HG02763 (cell line): ENCODE measurements at regions not wholly inside any gene's neighbourhood (a gene's known extent, or its start where the extent isn't known, plus 50 kb on each side); places are given as distances from the start of the nearest gene placed in this dataset.

Source experiments
- ATAC-seq: cut with Tn5 transposase; IDR thresholded peaks from one replicate; pipeline ENCODE4 v1.9.1; 2021; ENCODE audit warnings: mild to moderate bottlenecking, moderate library complexity; ENCODE audit not compliant: unreplicated experiment

DNA sequence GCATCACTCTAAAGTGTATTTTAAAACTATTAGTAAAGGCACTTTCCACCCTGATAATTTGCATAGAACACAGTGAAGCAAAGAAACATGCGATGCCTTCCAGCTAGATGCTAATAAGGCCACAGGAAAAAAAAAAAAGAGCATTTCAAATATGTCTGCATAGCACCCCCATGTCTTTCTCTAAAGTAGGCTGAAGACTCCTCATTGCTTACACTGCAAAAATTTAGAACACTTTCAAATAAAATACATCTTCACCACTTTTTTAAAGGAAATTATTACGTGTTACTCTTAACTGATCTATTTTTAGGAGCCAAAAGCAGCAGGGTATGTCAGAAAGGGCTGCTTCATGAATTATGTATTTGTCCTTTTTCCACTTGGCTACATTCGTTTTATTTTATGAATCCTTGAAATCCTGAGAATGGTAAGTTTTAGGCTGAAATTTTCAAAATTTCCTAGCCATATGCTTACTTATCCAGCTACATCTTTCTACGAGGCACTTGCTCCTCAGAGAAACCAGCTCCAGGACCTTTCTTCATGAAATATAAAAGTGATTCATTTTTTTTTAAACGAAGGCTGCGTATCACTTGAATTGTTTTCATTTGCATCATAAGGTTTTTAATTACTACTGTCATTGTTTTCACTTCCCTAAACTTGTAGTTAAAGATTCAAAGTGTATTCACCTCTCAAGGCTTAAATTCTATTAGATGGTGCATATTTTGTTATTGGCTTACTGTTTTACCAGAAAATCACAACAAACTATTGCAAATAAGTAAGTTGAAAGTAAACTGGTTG is 513.0 kb downstream of the PTPRC start:
- ATAC-seq: peak; percentile 62

DNA sequence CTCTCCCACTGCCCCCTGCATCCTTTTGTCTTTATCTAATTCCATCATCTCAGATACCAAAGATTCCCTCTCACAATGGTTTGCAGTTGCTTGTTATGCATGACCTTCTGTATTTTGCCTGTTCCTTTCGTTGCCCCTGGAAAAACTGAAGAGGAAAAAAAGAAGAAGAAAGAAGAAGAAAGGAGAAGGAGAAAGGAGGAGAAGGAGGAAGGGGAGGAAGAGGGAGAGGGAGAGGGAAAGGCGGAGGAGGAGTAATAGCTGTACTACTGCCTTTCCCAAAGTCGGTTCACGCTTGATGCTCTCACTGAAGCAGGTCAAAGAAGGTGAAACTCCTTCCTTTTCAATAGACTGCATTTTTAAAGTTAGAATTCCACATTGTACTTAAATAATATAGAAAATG is 513.8 kb downstream of the PTPRC start:
- ATAC-seq: no peak

DNA sequence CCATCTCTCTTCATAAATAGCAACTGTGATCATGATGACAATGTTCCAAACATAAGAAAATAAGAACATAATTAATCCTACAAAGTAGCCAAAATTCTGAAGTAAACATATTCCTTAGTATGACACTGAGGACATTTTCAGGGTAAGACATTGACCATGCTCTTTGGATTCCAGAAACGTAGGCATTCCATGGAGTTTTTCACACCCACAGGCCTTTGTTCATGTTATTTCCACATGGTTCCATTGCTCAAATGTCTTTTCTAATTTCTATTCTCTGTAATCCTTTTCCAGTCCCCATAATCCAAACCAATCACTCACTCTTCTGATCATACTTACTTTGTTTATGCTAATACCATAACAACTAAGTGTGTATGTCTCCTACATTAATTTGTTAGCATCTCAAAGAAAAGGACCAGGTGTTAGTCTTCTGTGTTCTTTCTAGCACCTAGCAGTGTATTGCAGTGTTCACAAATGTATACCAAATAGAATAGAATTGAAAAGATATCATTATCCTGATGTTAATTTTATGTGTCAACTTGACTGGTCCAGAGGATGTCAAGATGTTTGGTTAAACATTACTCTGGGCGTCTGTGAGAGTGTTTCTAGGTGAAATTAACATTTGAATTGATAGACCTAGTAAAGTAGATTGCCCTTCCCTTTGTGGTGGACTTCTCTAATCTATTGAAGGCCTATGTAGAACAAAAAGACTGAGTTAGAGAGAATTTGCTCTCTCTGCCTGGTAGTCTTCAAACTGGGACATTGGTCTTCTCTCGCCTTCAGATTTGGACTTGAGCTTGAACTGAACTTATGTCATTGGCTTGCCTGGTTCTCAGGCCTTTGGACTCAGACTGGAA is 516.6 kb downstream of the PTPRC start:
- ATAC-seq: no peak

- no peak for ATAC-seq
These were observed 518.7 kb downstream of the PTPRC start for GRCh38 chr1:199157494-199157893.

GRCh38 chr1:199160521-199161318 is 521.9 kb downstream of the PTPRC start:
- no peak for ATAC-seq

GRCh38 chr1:199161319-199161680 is 522.5 kb downstream of the PTPRC start:
- no peak for ATAC-seq

GRCh38 chr1:199161766-199162303 is 523.0 kb downstream of the PTPRC start:
- no peak for ATAC-seq

DNA sequence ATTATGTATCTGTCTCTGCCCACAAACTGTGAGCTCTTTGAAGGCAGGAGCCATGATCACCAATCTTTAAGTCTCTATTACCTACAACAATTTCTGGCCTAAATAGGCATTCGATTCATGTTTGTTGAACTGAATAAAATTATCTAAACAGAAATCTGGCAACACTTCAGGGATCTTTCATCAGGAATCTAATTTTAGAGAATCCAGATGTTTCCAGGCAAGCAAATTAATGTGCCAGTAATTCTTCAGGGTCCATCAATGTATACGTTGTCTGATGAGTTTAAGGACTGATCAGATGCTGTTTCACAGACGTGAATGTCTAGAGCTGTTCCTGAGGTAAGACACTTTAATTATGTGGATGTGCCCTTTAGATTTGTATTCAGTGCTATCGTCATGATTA is 524.4 kb downstream of the PTPRC start:
- no peak for ATAC-seq

DNA sequence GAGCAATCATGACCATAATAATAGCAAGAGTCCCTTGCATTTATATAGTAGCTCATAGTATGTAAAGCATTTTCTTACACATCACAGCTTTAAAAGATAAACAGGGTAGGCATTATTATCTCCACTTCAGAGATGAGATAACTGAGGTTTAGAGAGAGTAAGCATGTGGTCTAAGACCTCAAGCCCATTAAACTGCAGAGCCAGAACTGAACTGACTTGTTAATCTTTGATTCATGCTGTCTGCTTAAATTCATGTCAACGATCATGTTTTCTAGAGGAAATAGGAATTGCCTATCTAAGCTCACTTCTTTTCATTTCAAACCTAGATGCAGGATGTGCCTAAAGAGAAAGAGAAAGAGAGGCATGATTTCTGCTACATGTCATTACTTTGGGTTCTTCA is 524.8 kb downstream of the PTPRC start:
- ATAC-seq: no peak

- no peak for ATAC-seq
These were observed 528.6 kb downstream of the PTPRC start for GRCh38 chr1:199167460-199167859.

DNA sequence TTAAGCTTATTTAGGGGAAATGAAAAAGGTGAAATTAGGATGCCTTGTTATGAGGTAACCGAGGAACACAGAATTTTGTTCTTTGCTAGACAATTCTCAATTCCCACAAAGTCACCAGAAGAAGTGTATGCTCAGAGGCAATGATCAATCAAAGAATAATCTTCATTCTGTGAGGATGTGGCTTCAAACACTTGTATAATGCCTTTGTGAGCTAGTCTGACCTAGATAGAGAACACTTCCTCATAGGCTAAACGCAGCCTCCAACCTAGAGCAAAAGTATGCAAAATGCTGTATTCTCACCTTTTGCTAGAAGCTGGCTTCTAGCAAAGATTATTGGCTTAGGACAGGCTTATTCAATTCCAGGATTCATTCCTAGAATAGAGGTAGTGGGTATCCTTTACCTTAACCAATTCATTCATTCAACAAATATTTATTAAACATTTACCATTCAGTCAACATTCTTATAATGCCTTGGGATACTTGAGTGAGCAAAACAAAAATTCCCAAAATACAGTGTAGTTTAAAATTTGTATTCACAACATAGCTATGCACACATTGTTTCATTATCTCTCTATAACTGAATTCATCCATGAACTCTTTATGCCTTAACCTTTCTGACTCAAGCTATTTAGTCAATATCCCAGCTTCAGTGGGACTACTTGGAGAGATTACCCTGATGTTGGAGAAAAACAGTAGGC is 530.2 kb downstream of the PTPRC start:
- no peak for ATAC-seq

- ATAC-seq: no peak
These were observed 531.9 kb downstream of the PTPRC start for GRCh38 chr1:199170711-199171110.

GRCh38 chr1:199172171-199173124 is 533.6 kb downstream of the PTPRC start:
- ATAC-seq: no peak

GRCh38 chr1:199173356-199173755 is 534.5 kb downstream of the PTPRC start:
- ATAC-seq: peak; percentile 98

DNA sequence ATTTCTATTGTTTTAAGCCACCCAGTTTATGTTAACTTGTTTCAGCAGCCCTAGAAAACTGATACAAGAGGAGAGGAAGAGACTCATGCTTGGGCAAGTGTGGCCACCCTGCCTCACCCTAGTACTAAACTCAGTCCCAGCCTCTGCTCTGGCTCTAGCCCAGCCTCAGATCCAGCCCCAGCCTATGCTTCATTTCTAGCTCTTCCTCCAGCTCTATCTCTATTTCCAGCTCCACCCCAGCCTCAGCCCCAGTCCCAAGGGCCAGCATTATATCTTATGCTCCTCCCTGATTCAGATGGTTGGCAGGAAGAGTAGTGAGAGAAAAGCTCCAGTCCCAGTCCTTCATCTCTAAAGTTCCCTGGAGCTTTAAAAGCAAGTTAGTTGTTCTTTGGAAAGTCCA is 535.5 kb downstream of the PTPRC start:
- no peak for ATAC-seq

DNA sequence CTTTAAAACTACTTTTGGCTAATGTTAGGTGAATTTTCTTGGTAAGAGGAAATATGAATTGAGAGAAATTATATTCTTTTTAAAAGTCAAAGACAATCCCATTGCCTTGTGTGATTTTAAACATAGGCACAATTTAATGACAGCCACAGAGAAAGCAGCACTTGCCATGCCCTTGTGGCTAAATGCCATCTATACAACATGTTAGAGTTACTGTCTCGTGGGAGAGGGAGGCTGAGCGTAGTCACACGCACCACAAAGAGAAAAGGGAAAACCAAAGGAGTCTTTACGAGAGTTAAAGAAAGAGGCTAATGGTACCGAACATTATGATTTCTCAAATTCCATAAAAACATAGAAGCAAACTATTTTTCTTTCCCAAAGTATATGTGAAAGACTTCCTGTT is 537.9 kb downstream of the PTPRC start:
- no peak for ATAC-seq

DNA sequence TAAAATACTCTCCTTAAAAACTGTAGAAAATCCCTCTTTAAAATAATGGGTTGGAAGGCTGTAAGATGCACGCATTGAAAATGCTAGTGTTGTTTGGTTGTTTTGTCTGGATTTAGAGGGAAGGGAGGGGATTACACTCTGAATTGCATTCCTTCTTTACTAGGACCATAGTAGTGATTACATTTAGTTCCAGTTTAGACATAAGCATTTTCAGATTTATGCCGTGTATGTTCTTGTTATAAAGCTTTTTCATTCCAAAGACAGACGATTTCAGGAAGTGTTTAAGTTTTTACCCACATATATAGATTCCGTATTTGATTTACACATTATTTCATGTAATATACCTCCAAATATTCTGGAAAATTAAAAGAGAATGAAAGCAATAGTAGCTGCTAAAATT is 538.4 kb downstream of the PTPRC start:
- ATAC-seq: no peak

- no peak for ATAC-seq
These were observed 539.8 kb downstream of the PTPRC start for GRCh38 chr1:199178646-199179045.

DNA sequence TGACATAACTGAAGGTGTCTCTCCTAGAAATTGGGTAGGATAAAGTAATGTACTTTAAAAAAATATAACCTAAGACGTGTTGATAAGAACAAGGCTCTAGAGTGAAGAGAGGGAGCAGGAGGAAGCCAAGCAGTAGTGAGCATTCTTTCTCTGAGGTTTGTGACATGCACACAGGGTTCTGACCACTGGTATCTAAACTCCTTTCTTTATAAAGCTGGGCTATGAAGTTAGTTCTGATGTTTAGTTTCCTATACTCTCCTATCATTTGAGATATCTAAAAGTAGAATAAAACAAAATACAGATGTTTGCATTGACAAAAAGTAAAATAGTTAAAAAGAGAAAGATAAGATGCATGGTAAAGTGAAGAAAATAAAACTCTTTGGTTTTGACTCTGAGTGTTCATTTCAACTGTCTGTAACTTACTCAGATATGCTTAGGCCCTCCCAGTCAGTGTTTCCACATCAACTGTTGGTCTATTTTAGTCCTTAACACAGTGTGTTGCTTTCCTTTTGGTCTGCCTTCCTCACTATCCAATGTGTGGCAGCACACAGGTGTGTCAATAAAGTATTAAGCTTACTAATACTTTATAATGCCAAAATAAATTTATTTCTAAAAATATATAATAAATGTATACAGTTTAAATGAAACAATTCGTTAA is 543.5 kb downstream of the PTPRC start:
- no peak for ATAC-seq
